Small intestine (tissue), 7 donors: ENCODE measurements at regions not wholly inside any gene's neighbourhood (a gene's known extent, or its start where the extent isn't known, plus 50 kb on each side); places are given as distances from the start of the nearest gene placed in this dataset.

ENCODE experiments used
- DNase-seq, 2 donors: peaks; one replicate each; pipeline versions ENCODE4 v3.0.0 to v3.0.0-alpha.2; 2013
- FAIRE-seq: peaks from 2 replicates; lab custom pipeline; 2012; peaks lifted over from hg19 to GRCh38; lab: Jason Lieb, UNC
- H3K27ac ChIP-seq, 3 donors: one replicate each; pipeline ENCODE4 v1.5.1; 2013; ENCODE audit warnings: low read length in 2 of 3, mild to moderate bottlenecking in 2 of 3, control low read depth in 1 of 3, inconsistent platforms in 1 of 3, low read depth in 1 of 3, moderate library complexity in 1 of 3
- H3K27me3 ChIP-seq, 3 donors: one replicate each; pipeline ENCODE4 v1.6.1; 2013; ENCODE audit warnings: low read length in 3 of 3, inconsistent platforms in 1 of 3; ENCODE audit not compliant: control insufficient read depth in 3 of 3, insufficient read depth in 3 of 3
- H3K36me3 ChIP-seq, 3 donors: one replicate each; pipeline ENCODE4 v1.6.1; 2013; ENCODE audit warnings: low read length in 3 of 3, inconsistent platforms in 1 of 3, low read depth in 1 of 3, mild to moderate bottlenecking in 1 of 3, moderate library complexity in 1 of 3; ENCODE audit not compliant: control insufficient read depth in 3 of 3, insufficient read depth in 2 of 3
- H3K4me1 ChIP-seq, 3 donors: one replicate each; pipeline ENCODE4 v1.6.1; 2013; ENCODE audit warnings: low read length in 2 of 3, inconsistent platforms in 1 of 3, low read depth in 1 of 3, mild to moderate bottlenecking in 1 of 3, moderate library complexity in 1 of 3; ENCODE audit not compliant: control insufficient read depth in 3 of 3, insufficient read depth in 2 of 3
- H3K4me3 ChIP-seq, 3 donors: one replicate each; pipeline ENCODE4 v1.5.1; 2013; ENCODE audit warnings: low read length in 3 of 3, control low read depth in 1 of 3, inconsistent platforms in 1 of 3, low read depth in 1 of 3, mild to moderate bottlenecking in 1 of 3, moderate library complexity in 1 of 3
- H3K9me3 ChIP-seq, 2 donors: one replicate each; pipeline ENCODE4 v1.6.1; 2013; ENCODE audit warnings: low read depth in 1 of 2, low read length in 1 of 2; ENCODE audit not compliant: control insufficient read depth in 2 of 2, insufficient read depth in 1 of 2
- WGBS, 3 donors: extraction: QIAGEN DNeasy Blood & Tissue Kit; methylation state at CpG; one replicate each; pipeline ENCODE4 v1.1.7; 2013; 5-methylcytosine and 5-hydroxymethylcytosine counted together
- donor health status: healthy with polysubstance abuse.
- donor health status: control.
- donor health status: control.
- donor health status: Bipolar disorder and iron deficiency.
- donor health status: healthy.

- Histone ChIP-seq H3K9me3 (no peaks in the 10 kb centered on the region), H3K4me1 (no peaks in the 10 kb centered on the region), H3K27ac (no peak overlapping the region), H3K36me3 (no peaks in the 10 kb centered on the region), H3K27me3 (no peaks in the 10 kb centered on the region), H3K4me3 (no peak overlapping the region)
- DNase-seq (no peak), FAIRE-seq (no peak)
Observed at GRCh38 chr6:132998418-132998817, 184.0 kb downstream of the RPS12 start.

- H3K4me3 ChIP-seq, result no peak overlapping the region
- DNase-seq (no peak), FAIRE-seq (no peak)
- no peaks in the 10 kb centered on the region for H3K4me1 ChIP-seq
- no peaks in the 10 kb centered on the region for H3K9me3 ChIP-seq
- no peak overlapping the region for H3K27ac ChIP-seq
- WGBS, 3 donors, result 9 to 37% (median 25%) methylated on average over 2 of the region's 2 CpGs
- no peaks in the 10 kb centered on the region for H3K27me3 ChIP-seq
- H3K36me3 ChIP-seq, result no peaks in the 10 kb centered on the region
Observed at GRCh38 chr6:133001040-133001565, 186.7 kb downstream of the RPS12 start.

GRCh38 chr6:133004304-133004884 lies 190.0 kb downstream of the RPS12 start:
- WGBS, 3 donors, result 70 to 91% (median 79%) methylated on average over 2 of the region's 2 CpGs
- H3K4me1 ChIP-seq, result no peaks in the 10 kb centered on the region
- H3K4me3 ChIP-seq, result no peak overlapping the region
- no peaks in the 10 kb centered on the region for H3K9me3 ChIP-seq
- no peak for FAIRE-seq
- H3K27ac ChIP-seq, result no peak overlapping the region
- H3K27me3 ChIP-seq, result no peaks in the 10 kb centered on the region
- no peak for DNase-seq
- no peaks in the 10 kb centered on the region for H3K36me3 ChIP-seq

DNA sequence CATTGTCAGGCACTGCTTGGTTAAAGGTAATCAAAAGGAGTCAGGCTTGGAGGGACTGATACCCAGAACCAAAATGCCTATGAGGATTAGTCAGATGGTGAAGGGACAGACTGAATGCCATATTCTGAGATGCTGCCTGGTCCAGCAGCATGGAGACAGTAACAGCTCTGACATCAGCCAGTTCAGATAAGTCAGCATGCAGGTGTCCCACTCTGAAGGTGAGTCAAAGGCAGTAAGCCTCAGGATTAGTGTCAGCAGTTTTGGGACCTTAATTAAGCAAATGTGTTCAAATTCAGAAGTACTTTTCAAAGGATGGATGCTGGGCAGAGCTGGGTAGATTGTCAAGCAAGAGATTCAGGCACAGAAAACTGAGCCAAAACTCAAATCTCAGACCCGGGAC lies 198.4 kb downstream of the RPS12 start:
- H3K27ac ChIP-seq, result no peak overlapping the region
- H3K4me1 ChIP-seq, result no peaks in the 10 kb centered on the region
- H3K4me3 ChIP-seq, result no peak overlapping the region
- FAIRE-seq (no peak), DNase-seq (no peak)
- 64 to 78% (median 66%) methylated on average over 1 of the region's 1 CpG for WGBS, 3 donors
- H3K27me3 ChIP-seq, result no peaks in the 10 kb centered on the region
- no peaks in the 10 kb centered on the region for H3K36me3 ChIP-seq
- no peaks in the 10 kb centered on the region for H3K9me3 ChIP-seq

- H3K4me1 ChIP-seq, result no peaks in the 10 kb centered on the region
- WGBS, 3 donors, result 68 to 83% (median 75%) methylated on average over 5 of the region's 5 CpGs
- no peak overlapping the region for H3K27ac ChIP-seq
- H3K9me3 ChIP-seq, result no peaks in the 10 kb centered on the region
- no peaks in the 10 kb centered on the region for H3K27me3 ChIP-seq
- H3K36me3 ChIP-seq, result no peaks in the 10 kb centered on the region
- no peak for FAIRE-seq
- no peak for DNase-seq
- H3K4me3 ChIP-seq, result no peak overlapping the region
Observed at GRCh38 chr6:133016631-133017030, 202.3 kb downstream of the RPS12 start.

DNA sequence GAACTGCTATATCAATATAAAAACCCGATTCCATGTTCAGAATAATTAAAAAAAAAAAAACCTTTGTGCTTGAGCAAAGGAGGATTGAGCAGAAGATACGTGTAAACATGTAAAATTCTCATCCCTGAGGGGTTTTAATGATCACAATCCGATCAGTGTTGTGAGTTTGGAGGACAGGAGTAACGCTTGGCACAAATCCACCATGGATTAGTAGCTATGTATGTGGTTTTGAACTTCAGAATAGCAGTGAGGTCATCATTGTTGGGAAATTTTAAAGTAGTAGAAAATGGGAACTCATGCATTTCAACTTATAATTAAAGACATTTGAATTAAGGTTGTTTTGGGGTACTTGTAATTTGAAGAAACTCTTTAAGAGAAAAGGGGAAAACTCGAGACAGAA lies 203.2 kb downstream of the RPS12 start:
- no peaks in the 10 kb centered on the region for H3K36me3 ChIP-seq
- 50 to 66% (median 53%) methylated on average over 5 of the region's 5 CpGs for WGBS, 3 donors
- no peaks in the 10 kb centered on the region for H3K9me3 ChIP-seq
- DNase-seq, result no peak
- no peak overlapping the region for H3K4me3 ChIP-seq
- no peaks in the 10 kb centered on the region for H3K27me3 ChIP-seq
- H3K27ac ChIP-seq, result no peak overlapping the region
- no peaks in the 10 kb centered on the region for H3K4me1 ChIP-seq
- no peak for FAIRE-seq

DNA sequence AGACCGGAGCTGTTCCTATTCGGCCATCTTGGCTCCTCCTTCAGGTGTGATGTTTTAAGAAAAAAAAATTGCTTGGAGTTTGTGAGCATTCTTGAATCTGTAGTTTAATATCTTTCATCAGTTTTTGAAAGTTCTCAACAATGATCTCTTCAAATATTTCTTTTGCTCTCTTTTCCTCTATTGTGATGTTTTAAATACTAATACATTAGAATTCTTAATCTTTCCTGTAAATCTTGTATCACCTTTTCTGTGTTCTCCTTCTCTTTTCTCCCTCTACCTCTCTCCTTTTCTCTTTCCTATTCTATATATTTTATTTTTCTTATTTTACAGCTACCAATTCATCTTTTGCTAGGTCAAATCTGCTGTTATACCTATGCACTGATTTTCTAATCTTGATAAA lies 212.3 kb downstream of the RPS12 start:
- WGBS, 3 donors, result 88% methylated on average over 2 of the region's 2 CpGs; no CpG with 5 or more reads in 2 of the 3 donors
- FAIRE-seq, result no peak
- DNase-seq, result no peak

GRCh38 chr6:133033263-133033662 lies 207.9 kb upstream of the EYA4 start:
- H3K4me1 ChIP-seq, result no peaks in the 10 kb centered on the region
- WGBS, 3 donors, result 86 to 88% (median 87%) methylated on average over 4 of the region's 4 CpGs
- no peak overlapping the region for H3K27ac ChIP-seq
- H3K27me3 ChIP-seq, result no peaks in the 10 kb centered on the region
- no peak for DNase-seq
- H3K36me3 ChIP-seq, result no peaks in the 10 kb centered on the region
- no peak for FAIRE-seq
- H3K4me3 ChIP-seq, result no peak overlapping the region
- H3K9me3 ChIP-seq, result peaks cover 0 to 3% of the 10 kb centered on the region in 2 donors

More for the DNA sequence above, 212.3 kb downstream of the RPS12 start:
- Histone ChIP-seq H3K4me1 (no peaks in the 10 kb centered on the region), H3K27me3 (no peaks in the 10 kb centered on the region), H3K36me3 (no peaks in the 10 kb centered on the region), H3K4me3 (no peak overlapping the region), H3K27ac (no peak overlapping the region), H3K9me3 (peaks cover 0 to 6% of the 10 kb centered on the region in 2 donors)
